Smooth muscle cell of the brain vasculature (primary cell): ENCODE measurements at regions not wholly inside any gene's neighbourhood (a gene's known extent, or its start where the extent isn't known, plus 50 kb on each side); places are given as distances from the start of the nearest gene placed in this dataset.

Source experiments
- DNase-seq: peaks from one replicate; pipeline ENCODE4 v3.0.0-alpha.2; 2012; ENCODE audit warnings: low read depth, low spot score

DNA sequence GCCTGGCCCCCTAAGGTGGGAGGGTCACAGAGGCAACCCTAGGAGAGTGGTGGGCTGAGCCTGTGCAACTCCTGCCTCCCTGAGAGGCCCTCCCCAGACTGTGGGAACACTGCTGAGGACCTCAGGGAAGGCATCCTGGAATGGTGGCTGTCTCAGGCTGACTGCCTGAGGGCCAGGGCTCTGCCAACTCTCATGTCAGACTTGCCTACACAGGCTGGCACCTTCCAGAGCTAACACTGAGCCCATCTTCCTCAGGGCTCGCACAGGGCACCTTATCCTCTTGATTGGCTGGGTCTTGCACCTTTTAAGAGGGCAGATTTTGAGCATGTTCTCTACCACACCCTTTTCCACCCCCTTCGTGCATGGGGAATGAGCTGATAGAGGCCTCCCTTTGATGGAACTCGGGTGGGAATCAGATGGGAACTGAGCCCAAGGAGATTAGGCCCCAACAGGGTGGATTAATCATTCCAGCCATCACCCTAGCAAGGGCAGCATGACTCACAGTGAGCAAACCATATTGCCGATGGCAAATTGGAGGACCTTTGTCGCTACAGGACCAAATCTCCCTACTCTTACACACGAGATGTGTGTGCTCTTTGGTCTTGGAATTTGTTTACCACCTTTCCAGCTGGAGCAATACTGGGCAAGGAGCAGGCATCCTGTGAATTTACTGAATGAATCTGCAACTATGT lies 702.8 kb downstream of the VRK1 start:
- DNase-seq, result no peak

DNA sequence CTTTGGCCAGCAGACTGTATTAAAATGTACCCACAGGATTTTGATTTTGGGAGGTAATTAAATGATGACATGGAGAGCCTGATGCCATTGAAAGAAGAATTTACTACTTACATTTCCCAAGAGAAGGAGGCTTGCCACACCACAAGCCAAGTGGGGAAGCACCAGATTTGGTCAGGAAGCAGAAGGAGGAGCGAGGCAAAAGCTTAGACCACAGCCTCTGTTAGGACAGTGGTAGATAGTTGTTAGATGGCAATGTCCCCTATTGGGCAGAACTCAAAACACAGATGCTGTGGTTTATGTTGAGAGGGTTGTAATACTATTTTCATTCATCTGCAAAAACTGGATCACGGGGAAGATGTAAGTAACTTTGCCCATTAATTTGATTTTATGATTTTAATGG lies 709.4 kb downstream of the VRK1 start:
- no peak for DNase-seq

DNA sequence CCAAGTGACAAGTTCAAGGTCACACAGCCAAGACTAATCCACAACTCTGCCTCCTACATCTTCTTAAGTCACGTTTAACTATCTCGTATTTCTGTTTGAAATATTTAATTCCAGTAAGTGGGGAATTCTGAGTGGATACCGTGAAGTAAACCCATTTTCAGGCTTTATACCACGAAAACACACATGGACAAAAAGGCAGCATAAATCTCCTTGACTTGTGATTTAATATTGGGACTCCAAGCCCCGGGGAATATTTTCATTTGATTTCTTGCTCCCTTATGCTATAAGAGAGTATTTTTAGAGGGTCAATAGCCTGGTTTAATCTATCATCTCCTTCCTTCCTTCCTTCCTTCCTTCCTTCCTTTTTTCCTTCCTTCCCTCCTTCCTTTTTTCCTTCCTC lies 716.7 kb downstream of the VRK1 start:
- no peak for DNase-seq

DNA sequence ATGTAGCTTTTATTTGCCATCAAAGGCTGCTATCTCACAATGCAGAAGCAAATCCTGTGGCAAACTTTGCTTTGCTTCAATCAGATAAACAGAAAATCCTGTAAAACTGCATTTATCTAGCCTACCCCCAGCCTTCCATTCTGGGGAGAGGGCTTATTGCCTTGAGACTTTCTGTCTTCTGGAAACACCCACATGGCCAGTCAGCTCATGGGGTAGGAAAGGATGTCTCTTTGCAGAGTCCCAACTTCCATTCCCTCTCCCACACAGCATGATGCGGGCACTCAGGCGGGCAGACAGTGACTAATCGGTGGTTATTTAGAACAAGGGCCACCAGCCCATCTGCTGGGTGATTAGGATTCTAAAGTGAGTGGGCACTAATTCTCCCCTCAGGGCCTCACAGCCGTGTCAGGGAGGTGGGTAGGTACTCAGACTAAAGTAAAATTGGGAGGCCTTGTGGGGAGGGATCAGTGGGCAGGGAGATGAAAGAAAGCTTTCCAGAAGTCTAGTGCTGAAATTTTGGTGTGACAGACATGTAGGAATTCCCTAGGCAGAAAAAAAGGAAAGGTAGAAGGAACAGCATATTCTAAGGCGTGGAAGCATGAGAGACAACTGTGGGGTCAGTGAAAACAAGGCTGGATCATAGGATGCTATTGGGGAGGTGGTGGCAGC lies 720.5 kb downstream of the VRK1 start:
- DNase-seq, result no peak

DNA sequence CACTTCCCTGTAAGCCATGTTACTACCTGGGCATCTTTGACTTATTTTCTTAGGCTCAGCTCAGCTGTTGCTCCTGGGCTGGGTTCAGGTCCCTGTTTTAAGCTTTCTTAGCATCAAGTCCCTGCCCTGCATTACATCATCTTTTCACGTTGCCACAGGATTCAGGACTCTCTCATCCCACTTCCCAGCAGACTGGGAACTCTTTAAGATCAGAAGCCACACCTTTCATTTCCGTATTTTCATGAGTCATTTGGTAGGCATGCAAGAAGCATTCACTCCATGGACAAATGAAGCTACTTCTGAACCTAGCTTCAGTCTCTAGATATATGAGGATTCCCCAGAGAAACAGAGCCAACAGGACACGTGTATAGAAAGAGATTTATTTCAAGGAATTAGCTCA lies 726.8 kb downstream of the VRK1 start:
- DNase-seq, result no peak

DNA sequence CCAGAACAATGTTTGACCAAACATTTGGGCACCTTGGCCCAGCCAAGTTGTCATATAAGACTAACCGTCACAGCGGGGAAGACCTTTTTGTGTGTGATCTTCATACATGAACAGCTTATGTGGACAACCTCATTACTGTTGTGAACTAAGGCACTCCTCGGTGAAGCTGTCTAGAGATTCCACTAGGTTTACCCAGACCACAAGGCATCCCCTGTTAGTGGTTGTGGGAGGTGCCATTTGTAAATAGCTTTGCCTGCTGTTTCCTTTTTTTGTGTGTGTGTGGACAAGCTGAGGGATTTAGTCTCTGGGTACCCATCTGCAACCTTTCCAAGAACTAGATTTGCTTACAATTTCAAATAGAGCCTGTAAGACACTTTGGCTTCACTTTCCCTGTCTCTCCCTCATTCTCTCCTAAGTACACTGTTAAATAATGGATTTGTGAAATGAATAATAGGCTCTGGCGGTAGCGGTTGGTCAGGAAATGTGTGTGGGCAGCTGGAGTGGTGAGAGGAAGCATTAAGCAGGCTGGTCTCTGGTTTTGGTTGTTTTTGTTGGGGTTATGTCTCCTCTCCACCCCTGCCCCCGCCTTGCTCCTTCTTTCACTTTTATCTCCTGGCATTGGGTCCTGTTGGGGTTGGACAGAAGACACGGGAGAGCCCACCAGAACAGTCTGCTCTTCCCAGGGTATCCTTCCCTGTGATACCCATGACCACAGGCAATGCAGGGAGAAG lies 727.6 kb downstream of the VRK1 start:
- DNase-seq, result no peak

DNA sequence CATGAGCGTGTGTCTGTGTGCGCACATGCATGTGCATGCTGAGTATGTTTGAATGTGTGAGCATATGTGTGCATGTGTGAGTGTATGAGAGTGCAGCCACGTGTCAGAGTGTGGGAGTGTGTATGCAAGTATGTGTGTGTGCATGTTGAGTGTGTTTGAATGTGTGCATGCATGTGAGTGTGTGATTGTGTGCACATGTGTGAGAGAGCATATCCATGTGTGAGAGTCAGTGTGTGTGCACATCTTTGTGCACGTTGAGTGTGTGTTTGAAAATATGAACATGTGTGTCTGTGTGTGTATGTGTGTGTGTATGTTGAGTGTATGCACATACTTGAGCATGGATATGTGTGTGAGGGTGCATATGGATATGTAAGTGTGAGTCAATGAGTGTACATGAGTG lies 730.8 kb downstream of the VRK1 start:
- no peak for DNase-seq

DNA sequence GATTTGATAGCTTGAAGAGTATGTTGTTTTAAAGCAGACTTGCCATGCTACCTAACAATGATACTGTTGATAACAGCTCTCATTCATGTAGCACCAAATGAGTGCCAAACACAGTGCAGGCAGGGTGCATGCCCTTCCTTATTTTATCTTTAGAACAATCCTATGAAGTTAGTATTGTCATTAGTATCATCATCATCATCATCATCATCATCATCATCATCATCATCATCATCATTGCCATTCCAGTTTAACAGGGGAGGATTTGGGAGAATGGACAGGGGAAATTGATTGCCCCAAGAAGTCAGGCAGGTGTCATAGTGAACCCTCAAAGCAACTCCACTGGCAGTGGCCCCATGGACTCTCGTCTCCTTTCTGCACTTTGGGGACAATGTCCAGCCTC lies 734.9 kb downstream of the VRK1 start:
- no peak for DNase-seq

DNA sequence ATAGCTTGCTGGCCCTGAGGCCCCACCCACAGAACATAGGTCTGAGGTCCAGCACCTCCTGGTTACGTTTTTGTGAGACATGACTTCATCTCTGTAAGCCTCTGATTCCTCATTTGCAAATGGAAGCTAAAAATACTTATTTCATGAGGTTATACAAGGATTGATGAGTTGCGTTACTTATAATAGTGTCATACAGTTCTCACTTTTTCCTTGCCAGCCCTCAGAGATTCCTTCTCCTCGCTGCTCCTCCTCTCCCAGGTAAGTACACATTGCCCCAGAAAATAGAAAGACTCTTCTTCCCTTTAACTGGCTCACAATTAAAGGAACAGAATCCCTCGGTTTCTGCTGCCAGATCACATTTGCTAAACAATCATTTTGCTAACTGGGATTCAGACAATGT lies 739.2 kb downstream of the VRK1 start:
- DNase-seq, result no peak

DNA sequence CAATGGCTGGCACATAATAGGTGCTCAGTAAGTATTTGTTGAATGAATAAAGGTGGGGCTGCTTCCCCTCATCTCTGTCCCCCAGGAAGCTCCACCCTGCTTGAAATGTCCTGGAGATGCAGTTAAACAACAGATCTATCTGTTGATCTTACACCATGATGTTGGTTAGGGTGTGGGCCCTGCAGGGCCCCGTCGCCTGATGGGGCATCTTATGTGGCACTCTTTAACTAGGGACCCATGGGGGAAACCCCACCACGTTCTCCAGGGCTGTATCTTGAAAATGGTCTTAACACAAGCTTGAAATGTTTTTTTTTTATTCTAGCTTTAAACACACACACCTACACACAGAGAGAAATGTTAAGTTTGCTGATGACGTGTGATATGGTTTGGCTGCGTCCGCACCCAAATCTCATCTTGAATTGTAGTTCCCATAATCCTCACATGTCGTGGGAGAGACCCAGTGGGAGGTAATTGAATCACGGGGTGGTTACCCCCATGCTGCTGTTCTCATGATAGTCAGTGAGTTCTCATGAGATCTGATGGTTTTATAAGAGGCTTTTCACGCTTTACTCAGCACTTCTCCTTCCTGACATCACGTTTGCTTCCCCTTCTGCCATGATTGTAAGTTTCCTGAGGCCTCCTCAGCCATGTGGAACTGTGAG lies 741.7 kb downstream of the VRK1 start:
- DNase-seq, result no peak

DNA sequence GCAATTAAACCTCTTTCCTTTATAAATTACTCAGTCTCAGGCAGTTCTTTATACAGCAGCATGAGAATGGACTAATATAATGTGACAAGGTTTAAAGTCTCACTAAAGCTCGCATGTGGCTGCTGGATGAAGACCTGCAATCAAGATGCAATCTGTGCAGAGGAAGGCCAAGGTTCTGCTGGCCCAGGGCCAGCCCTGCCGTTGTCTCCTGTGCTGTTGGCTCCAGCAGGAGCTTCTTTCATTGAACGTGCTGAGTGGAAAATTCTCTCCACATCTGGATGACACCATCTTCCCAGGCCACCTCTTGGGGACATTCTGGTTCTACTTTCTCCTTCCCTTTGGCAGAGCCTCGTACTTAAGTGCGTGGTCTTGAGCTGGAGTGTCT lies 742.2 kb downstream of the VRK1 start:
- no peak for DNase-seq

DNA sequence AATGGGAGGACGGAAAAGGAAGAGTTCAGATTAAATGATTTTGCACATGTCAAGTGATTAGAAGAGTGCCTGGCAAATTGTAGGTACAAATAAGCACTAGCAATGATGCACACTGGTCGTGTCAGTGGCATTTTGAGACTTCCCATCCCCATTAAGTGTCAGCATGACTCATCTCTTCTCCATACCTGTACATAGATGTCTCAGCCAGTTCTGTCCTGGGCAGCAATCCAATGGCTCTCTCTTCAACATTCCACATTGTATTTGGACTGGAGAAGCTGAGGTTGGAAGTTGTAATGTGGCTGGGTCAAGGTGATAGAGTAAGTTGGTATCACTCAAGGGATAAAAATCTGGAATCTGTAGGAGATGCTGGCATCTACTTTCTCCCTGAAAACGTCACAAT lies 742.7 kb downstream of the VRK1 start:
- DNase-seq, result no peak

DNA sequence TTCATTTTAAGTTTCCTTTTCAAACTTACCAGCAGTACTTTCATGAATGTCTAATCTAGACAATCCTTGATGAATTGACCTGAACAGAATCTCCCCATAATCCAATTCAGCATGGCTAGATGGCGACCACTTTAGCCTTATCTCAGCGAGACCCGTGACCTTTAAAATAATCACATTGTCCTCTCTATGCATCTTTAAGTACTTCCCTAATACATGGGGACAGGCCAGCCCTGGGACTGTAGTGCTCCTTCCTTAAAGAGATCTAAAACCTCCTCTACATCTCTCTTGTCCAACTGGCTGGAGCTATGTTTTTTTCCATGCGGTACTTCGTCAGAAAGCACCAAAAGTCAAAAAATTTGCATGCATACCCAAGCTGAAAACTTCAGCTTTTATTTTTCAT lies 746.0 kb downstream of the VRK1 start:
- DNase-seq, result no peak

DNA sequence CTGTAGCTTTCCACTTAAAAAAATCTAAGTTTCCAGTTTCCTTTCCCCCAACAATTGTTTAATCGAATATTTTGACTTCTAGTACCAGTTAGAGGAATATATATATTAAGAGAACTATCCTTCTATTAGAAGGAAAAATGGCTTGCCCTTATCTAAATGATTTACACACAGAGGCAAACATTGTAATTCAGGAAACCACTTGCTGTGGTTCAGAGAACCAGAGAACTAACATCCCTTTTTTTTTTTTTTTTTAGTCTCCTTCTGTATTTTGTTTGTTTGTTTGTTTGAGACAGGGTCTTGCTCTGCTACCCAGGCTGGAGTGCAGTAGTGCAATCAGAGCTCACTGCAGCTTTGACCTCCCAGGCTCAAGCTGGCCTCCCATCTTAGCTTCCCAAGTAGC lies 746.6 kb downstream of the VRK1 start:
- no peak for DNase-seq

DNA sequence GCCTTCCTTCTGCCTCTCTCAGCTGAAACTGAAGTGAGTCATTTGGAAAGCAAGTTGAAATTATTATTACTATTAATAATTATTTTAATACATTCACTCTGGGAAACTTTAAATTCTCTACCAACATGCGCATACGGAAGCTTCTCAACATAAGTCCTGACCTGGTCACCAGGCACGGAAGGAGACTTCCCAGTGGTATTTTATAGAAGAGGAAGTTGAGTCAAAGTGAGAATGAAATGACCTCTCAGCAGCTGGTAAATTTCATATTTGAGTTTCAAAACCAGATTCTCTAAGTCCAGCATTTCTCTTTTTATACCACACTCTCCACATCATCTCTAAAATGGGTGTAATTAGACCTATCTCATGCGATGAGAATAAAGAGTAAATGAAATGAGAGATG lies 747.4 kb downstream of the VRK1 start:
- no peak for DNase-seq

DNA sequence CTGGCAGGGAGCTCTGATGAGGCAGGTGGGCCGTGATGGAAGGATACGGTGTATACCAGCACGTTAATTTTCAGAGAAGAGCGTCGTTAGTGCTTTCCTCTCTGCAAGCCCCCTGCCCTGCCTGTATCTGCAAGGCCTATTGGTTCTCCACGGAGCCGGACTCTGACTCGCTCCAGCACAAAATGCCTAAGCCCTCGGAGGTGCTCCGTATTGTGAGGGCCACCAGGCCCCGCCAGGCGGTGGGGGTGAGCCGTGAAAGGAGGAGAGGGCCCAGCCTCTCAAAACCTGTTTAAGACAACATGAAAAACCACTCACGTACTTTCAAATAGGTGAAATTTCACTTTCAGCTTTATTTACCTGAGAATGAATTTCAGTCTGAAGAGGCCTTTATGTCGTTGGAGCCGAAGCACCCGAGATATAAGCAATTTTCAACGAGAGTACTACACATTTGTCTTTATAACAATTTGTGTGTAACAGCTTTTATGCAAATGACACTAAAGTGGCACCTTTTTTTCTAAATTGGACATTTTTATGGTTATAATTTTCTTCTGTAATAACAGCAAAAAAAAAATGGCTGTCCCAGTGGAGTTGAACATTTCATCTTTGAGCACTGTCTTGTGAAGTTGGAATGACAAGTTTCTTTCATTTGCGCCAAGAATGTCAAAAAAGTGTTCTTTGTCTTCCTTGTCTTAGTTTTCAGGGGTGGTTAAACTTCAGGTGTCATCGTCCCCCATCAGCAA lies 749.5 kb downstream of the VRK1 start:
- DNase-seq, result no peak

DNA sequence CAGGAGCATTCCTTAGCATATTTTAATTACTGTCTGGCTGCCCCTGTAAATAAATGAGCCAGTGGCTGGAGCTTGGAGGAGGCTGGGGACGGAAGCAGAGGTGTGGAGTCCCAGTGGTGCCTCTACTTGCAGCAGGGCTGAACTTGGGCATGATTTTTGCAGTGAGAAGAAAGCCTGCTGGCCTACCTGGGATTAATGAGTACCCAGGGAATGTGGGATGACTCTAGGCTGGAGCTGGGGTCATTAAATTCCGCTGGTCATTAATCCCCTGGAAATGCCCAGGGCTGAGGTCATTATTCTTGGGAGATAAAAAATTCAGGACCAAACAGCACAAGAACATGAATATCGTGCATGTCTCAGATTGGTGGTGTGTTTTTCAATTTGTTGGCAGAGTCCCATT lies 753.3 kb downstream of the VRK1 start:
- DNase-seq, result no peak

DNA sequence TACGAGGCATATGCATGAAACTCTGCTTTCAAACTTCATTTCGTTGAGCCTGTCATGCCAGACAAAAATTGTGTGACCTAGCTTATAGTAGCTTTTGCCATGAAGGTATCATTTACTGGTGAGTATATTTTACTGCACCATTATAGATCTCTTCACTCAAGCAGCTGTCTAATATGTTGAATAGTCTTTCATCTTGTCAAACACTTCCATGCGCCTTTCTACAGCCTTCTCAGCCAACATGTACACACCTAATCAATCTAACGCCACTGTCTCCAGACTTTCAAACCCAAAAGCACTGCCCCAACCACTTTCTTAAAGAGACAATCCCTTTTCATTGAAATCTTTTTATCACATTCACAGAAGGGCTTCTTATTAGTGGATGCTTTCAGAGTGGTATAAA lies 757.4 kb downstream of the VRK1 start:
- no peak for DNase-seq

DNA sequence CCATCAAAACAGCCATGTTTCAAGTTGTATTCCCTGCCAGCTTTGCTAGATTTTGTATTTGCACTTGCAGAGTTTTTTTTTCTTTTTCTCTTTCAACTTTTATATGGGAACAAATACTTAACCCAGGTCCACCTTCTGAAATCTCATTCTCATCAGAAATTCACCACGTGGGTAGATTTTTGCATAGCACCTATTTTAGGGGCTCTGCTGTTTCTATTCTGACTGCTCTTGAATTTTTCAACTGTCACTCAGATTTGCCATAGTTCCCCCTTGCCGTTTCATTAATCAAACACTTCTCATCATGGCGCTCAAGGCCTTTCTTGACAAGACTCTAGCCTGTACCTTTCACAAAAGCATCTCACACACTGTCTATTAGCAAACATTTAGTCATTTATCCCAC lies 767.2 kb downstream of the VRK1 start:
- no peak for DNase-seq

DNA sequence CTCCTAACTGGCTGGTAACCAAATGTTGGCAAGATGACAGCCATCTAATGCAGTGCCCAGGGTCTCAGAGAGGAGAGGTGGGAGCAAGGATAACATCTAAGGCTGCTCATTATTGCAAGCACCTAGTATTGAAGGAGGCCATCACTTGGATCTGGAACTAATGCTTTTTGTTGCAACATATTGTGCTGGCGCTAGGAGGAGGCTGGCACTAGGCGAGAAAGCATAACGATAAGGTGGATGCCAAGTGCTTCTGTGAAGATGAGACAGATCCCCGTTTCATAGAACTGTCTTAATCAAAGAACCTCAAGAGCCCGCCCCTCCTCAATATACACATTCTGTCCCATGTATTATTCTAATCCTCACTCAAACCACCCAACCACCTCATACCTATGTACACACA lies 774.0 kb downstream of the VRK1 start:
- no peak for DNase-seq

DNA sequence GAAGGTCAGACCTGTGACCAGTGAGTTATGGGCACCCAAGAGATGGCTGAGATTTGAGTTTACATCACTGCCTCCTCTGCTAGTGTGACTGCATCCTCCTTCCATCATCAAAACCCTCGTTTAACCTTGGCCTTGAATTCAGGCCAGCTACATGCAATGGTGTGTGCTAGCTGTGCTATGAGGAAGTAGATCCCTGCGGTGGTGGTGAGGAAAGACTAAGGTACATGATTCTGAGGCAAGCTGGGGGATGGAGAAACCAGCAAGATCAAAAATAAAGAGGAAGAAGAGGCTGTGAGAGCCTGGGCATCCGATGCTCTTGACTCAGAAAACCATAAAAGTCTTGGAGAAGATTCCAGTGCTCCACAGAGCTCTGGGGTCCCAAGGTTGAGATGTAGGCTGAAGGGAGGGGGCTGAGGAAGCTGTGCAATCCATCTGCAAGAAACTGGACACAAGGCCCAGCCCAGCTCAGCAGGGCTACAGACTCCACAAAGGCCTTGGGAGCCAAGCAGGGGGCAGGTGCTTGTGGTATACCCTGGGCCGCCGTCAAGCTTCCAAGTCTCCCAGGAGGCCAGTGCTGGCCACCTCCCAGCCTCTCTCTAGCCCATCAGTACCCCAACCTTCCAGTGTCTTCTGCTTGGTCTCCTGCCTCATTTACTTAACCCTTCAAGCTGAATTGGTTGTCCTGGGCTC lies 774.8 kb downstream of the VRK1 start:
- no peak for DNase-seq
